ENCODE measurements at regions not wholly inside any gene's neighbourhood (a gene's known extent, or its start where the extent isn't known, plus 50 kb on each side); places are given as distances from the start of the nearest gene placed in this dataset.

GRCh38 chr10:128596906-128597305 is 470.7 kb upstream of the MKI67 start:
- TF ChIP-seq CTCF (IDR thresholded peaks at IDR 0.05; ENCODE audit: low read depth, low read length, poor library complexity, severe bottlenecking): no peak
- no peak for TF ChIP-seq EZH2phosphoT487 (IDR thresholded peaks at IDR 0.05; ENCODE audit: borderline replicate concordance, low read length)

Data from DOHH2 (cell line).